SU-DHL-6 (cell line): ENCODE measurements at regions not wholly inside any gene's neighbourhood (a gene's known extent, or its start where the extent isn't known, plus 50 kb on each side); places are given as distances from the start of the nearest gene placed in this dataset.

ENCODE experiments used
- EZH2phosphoT487 ChIP-seq: fragments of 200-600 bp; sonication (generic), shearing (Covaris generic); conservative IDR thresholded peaks from 2 replicates; pipeline ENCODE4 v1.6.1; 2018; ENCODE audit warnings: mild to moderate bottlenecking, antibody characterized with exemption, low read length, moderate library complexity, mixed read lengths
- TF ChIP-seq, protein P1 (sequence below): fragments of 200-600 bp; sonication (generic); IDR thresholded peaks from one replicate; pipeline ENCODE4 v1.5.1; 2017; ENCODE audit warnings: antibody characterized with exemption, mild to moderate bottlenecking, low read length, moderate library complexity; ENCODE audit not compliant: insufficient read depth, poor library complexity, severe bottlenecking

DNA sequence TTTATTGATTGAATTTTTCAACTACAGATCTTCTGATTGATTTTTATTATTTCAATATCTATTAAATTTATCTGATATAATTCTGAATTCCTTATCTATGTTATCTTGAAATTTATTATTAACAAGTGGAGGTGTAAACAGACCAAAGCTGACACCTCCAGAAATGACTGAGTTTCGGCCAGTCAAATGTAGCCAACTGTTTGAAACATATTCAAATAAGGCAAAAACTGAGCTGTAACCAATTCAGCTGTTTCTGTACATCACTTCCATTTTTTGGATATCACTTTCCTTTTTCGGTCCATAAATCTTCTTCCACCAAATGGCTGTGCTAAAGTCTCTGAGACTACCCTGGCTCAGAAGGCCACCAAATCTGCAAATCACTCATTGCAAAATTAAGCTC lies 2127.3 kb upstream of the AGA start:
- TF ChIP-seq, protein P1, sequence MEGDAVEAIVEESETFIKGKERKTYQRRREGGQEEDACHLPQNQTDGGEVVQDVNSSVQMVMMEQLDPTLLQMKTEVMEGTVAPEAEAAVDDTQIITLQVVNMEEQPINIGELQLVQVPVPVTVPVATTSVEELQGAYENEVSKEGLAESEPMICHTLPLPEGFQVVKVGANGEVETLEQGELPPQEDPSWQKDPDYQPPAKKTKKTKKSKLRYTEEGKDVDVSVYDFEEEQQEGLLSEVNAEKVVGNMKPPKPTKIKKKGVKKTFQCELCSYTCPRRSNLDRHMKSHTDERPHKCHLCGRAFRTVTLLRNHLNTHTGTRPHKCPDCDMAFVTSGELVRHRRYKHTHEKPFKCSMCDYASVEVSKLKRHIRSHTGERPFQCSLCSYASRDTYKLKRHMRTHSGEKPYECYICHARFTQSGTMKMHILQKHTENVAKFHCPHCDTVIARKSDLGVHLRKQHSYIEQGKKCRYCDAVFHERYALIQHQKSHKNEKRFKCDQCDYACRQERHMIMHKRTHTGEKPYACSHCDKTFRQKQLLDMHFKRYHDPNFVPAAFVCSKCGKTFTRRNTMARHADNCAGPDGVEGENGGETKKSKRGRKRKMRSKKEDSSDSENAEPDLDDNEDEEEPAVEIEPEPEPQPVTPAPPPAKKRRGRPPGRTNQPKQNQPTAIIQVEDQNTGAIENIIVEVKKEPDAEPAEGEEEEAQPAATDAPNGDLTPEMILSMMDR = no peak
- no peak for TF ChIP-seq EZH2phosphoT487
